ENCODE measurements at regions not wholly inside any gene's neighbourhood (a gene's known extent, or its start where the extent isn't known, plus 50 kb on each side); places are given as distances from the start of the nearest gene placed in this dataset.

- TF ChIP-seq HMGXB4 (CRISPR knock-in tag; IDR thresholded peaks at IDR 0.05; ENCODE audit: borderline replicate concordance) (no peak), CHD2 (IDR thresholded peaks at IDR 0.05; ENCODE audit: low read length, partially characterized antibody) (no peak), GATA3 (IDR thresholded peaks at IDR 0.05; ENCODE audit: borderline replicate concordance) (no peak), RFX5 (IDR thresholded peaks at IDR 0.05) (no peak), EP300 (IDR thresholded peaks at IDR 0.05) (no peak), NPAS2 (CRISPR knock-in tag; IDR thresholded peaks at IDR 0.05; ENCODE audit: borderline replicate concordance) (no peak)
- TF ChIP-seq, protein P1, sequence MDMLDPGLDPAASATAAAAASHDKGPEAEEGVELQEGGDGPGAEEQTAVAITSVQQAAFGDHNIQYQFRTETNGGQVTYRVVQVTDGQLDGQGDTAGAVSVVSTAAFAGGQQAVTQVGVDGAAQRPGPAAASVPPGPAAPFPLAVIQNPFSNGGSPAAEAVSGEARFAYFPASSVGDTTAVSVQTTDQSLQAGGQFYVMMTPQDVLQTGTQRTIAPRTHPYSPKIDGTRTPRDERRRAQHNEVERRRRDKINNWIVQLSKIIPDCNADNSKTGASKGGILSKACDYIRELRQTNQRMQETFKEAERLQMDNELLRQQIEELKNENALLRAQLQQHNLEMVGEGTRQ (IDR thresholded peaks at IDR 0.05) = no peak
- TF ChIP-seq, protein P2, sequence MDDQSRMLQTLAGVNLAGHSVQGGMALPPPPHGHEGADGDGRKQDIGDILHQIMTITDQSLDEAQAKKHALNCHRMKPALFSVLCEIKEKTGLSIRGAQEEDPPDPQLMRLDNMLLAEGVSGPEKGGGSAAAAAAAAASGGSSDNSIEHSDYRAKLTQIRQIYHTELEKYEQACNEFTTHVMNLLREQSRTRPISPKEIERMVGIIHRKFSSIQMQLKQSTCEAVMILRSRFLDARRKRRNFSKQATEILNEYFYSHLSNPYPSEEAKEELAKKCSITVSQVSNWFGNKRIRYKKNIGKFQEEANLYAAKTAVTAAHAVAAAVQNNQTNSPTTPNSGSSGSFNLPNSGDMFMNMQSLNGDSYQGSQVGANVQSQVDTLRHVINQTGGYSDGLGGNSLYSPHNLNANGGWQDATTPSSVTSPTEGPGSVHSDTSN (IDR thresholded peaks at IDR 0.05) = no peak
Measured at GRCh38 chr15:69744391-69745162, 292.0 kb downstream of the RPLP1 start (continued).

- ATAC-seq = peak in 1 of 2 experiments; percentile 23; a peak in 1 of 6 replicates
- CTCF ChIA-PET = interaction anchor here (0.9 to 2.2 kb wide), 2 partner anchors 9 to 11 kb away, joined by 3 to 9 read pairs; no protein-coding TSS in a partner anchor
- H3K4me1 ChIP-seq = no peaks in the 10 kb centered on the region
- H3K27ac ChIP-seq = no peak overlapping the region
- H3K4me3 ChIP-seq = no peak overlapping the region
- WGBS (ENCODE audit: missing lambda C conversion rate) = 42% methylated on average over 5 of the region's 5 CpGs
- no peak for DNase-seq (ENCODE audit: low read depth in 1 of 2, low spot score in 1 of 2)
- POLR2A ChIA-PET = no interaction called here
- H3K4me2 ChIP-seq = no peak overlapping the region
- TF ChIP-seq NR3C1 (IDR thresholded peaks at IDR 0.05) (no peak), MAZ (IDR thresholded peaks at IDR 0.05; ENCODE audit: borderline replicate concordance, low read depth, low read length) (no peak), HMGXB4 (CRISPR knock-in tag; IDR thresholded peaks at IDR 0.05; ENCODE audit: borderline replicate concordance) (no peak), PHF8 (IDR thresholded peaks at IDR 0.05; ENCODE audit: borderline replicate concordance, low read depth) (no peak), ATOH8 (CRISPR knock-in tag; IDR thresholded peaks at IDR 0.05; ENCODE audit: low read depth) (no peak), JUNB (IDR thresholded peaks at IDR 0.05) (no peak), MAX (IDR thresholded peaks at IDR 0.05) (no peak), BHLHE40 (IDR thresholded peaks at IDR 0.05; ENCODE audit: low read depth, low read length) (no peak), CBX8 (IDR thresholded peaks at IDR 0.05) (no peak), ZFP36 (IDR thresholded peaks at IDR 0.05; ENCODE audit: borderline replicate concordance, partially characterized antibody) (no peak), EHMT2 (IDR thresholded peaks at IDR 0.05; ENCODE audit: low read depth) (no peak), NPAS2 (CRISPR knock-in tag; IDR thresholded peaks at IDR 0.05; ENCODE audit: borderline replicate concordance) (no peak), HOXB13 (CRISPR knock-in tag; IDR thresholded peaks at IDR 0.05; ENCODE audit: low read depth) (no peak), CEBPB (IDR thresholded peaks at IDR 0.05) (no peak), NFE2L2 (conservative IDR thresholded peaks at IDR 0.05; ENCODE audit: low read length) (no peak), BCL3 (IDR thresholded peaks at IDR 0.05) (no peak), TFCP2L1 (CRISPR knock-in tag; IDR thresholded peaks at IDR 0.05) (no peak), POLR2AphosphoS2 (conservative IDR thresholded peaks at IDR 0.05; ENCODE audit: low read length) (no peak)
- peaks cover under 1% of the 10 kb centered on the region; the same call in 1 of the 3 replicates for H3K9me3 ChIP-seq
- FAIRE-seq = no peak
Measured at GRCh38 chr15:69747193-69747592, 294.6 kb downstream of the RPLP1 start.
